NB4 (cell line): ENCODE measurements at regions not wholly inside any gene's neighbourhood (a gene's known extent, or its start where the extent isn't known, plus 50 kb on each side); places are given as distances from the start of the nearest gene placed in this dataset.

Experiments used
- CTCF ChIP-seq: IDR thresholded peaks from one replicate; pipeline ENCODE4 v1.5.1; 2012; ENCODE audit warnings: low read depth, low read length
- MAX ChIP-seq: IDR thresholded peaks from 2 replicates; pipeline ENCODE4 v1.6.1; 2011; ENCODE audit warnings: low read depth, low read length
- MYC ChIP-seq: IDR thresholded peaks from 2 replicates; pipeline ENCODE4 v1.6.1; 2011; ENCODE audit warnings: low read depth, low read length
- POLR2A ChIP-seq: IDR thresholded peaks from 2 replicates; pipeline ENCODE4 v1.6.1; 2011; ENCODE audit warnings: mild to moderate bottlenecking; ENCODE audit not compliant: insufficient read length; ENCODE audit errors: extremely low read depth

GRCh38 chr2:180482696-180483095, 475.6 kb upstream of the CWC22 start:
- no peak for TF ChIP-seq CTCF
- no peak for TF ChIP-seq MYC
- no peak for TF ChIP-seq POLR2A
- no peak for TF ChIP-seq MAX
